ENCODE measurements at regions not wholly inside any gene's neighbourhood (a gene's known extent, or its start where the extent isn't known, plus 50 kb on each side); places are given as distances from the start of the nearest gene placed in this dataset.

GRCh38 chr20:48012401-48012974 is 227.2 kb upstream of the SULF2 start:
- Histone ChIP-seq H3F3A (ENCODE audit: low read depth) (no peaks in the 10 kb centered on the region), H2AFZ (replicated peaks) (no peak overlapping the region), H4K20me1 (ENCODE audit: low read depth) (no peaks in the 10 kb centered on the region), H3K27me3 (no peaks in the 10 kb centered on the region), H3K27ac (no peak overlapping the region), H3K9me3 (ENCODE audit: low read depth) (no peaks in the 10 kb centered on the region), H3K4me2 (no peak overlapping the region), H3K9ac (no peak overlapping the region), H3K36me3 (no peaks in the 10 kb centered on the region), H3K4me1 (no peaks in the 10 kb centered on the region), H3K4me3 (no peak overlapping the region), H3K79me2 (ENCODE audit: low read depth) (no peaks in the 10 kb centered on the region)
- peaks cover 22% of the 10 kb centered on the region for H3K9me3 Mint-ChIP-seq
- no peak overlapping the region for H3K27ac Mint-ChIP-seq
- peaks cover 1% of the 10 kb centered on the region for H3K36me3 Mint-ChIP-seq
- no peak overlapping the region for H3K4me3 Mint-ChIP-seq
- no peak for DNase-seq (ENCODE audit: low spot score)
- no peak for TF ChIP-seq EZH2 (IDR thresholded peaks at IDR 0.05)
- no peak for TF ChIP-seq CTCF (IDR thresholded peaks at IDR 0.05)
- no peak for TF ChIP-seq EZH2phosphoT487 (IDR thresholded peaks at IDR 0.05)
- no peaks in the 10 kb centered on the region for H3K4me1 Mint-ChIP-seq
- peaks cover 8% of the 10 kb centered on the region for H3K27me3 Mint-ChIP-seq (ENCODE audit: insufficient read depth, low read depth)

GRCh38 chr20:48011025-48011424 is 225.7 kb upstream of the SULF2 start:
- Mint-ChIP-seq H3K27ac (no peak overlapping the region), H3K27me3 (ENCODE audit: insufficient read depth, low read depth) (peaks cover 9% of the 10 kb centered on the region), H3K4me3 (no peak overlapping the region), H3K9me3 (peaks cover 22% of the 10 kb centered on the region), H3K4me1 (no peaks in the 10 kb centered on the region), H3K36me3 (peaks cover 1% of the 10 kb centered on the region)
- Histone ChIP-seq H4K20me1 (ENCODE audit: low read depth) (no peaks in the 10 kb centered on the region), H2AFZ (replicated peaks) (no peak overlapping the region), H3K9me3 (ENCODE audit: low read depth) (no peaks in the 10 kb centered on the region), H3K79me2 (ENCODE audit: low read depth) (no peaks in the 10 kb centered on the region), H3K4me3 (no peak overlapping the region), H3K36me3 (no peaks in the 10 kb centered on the region), H3F3A (ENCODE audit: low read depth) (no peaks in the 10 kb centered on the region), H3K4me1 (no peaks in the 10 kb centered on the region), H3K4me2 (no peak overlapping the region), H3K27me3 (no peaks in the 10 kb centered on the region), H3K9ac (no peak overlapping the region), H3K27ac (no peak overlapping the region)
- DNase-seq (ENCODE audit: low spot score), result no peak
- TF ChIP-seq EZH2 (IDR thresholded peaks at IDR 0.05) (no peak), CTCF (IDR thresholded peaks at IDR 0.05) (no peak), EZH2phosphoT487 (IDR thresholded peaks at IDR 0.05) (no peak)

GRCh38 chr20:48010623-48011022 is 225.3 kb upstream of the SULF2 start:
- H3K4me2 ChIP-seq, result no peak overlapping the region
- no peaks in the 10 kb centered on the region for H3K36me3 ChIP-seq
- H4K20me1 ChIP-seq (ENCODE audit: low read depth), result no peaks in the 10 kb centered on the region
- H3K79me2 ChIP-seq (ENCODE audit: low read depth), result no peaks in the 10 kb centered on the region
- TF ChIP-seq CTCF (IDR thresholded peaks at IDR 0.05) (no peak), EZH2phosphoT487 (IDR thresholded peaks at IDR 0.05) (no peak), EZH2 (IDR thresholded peaks at IDR 0.05) (no peak)
- no peak overlapping the region for H3K27ac ChIP-seq
- no peaks in the 10 kb centered on the region for H3F3A ChIP-seq (ENCODE audit: low read depth)
- no peak overlapping the region for H3K4me3 ChIP-seq
- peaks cover 1% of the 10 kb centered on the region for H3K36me3 Mint-ChIP-seq
- no peak for DNase-seq (ENCODE audit: low spot score)
- peaks cover 22% of the 10 kb centered on the region for H3K9me3 Mint-ChIP-seq
- H3K4me1 Mint-ChIP-seq, result no peaks in the 10 kb centered on the region
- H3K4me3 Mint-ChIP-seq, result no peak overlapping the region
- H2AFZ ChIP-seq (replicated peaks), result no peak overlapping the region
- no peaks in the 10 kb centered on the region for H3K9me3 ChIP-seq (ENCODE audit: low read depth)
- H3K27me3 ChIP-seq, result no peaks in the 10 kb centered on the region
- H3K27me3 Mint-ChIP-seq (ENCODE audit: insufficient read depth, low read depth), result peaks cover 9% of the 10 kb centered on the region
- H3K9ac ChIP-seq, result no peak overlapping the region
- H3K27ac Mint-ChIP-seq, result no peak overlapping the region
- no peaks in the 10 kb centered on the region for H3K4me1 ChIP-seq
